ENCODE measurements at regions not wholly inside any gene's neighbourhood (a gene's known extent, or its start where the extent isn't known, plus 50 kb on each side); places are given as distances from the start of the nearest gene placed in this dataset.

- intact Hi-C loops (cut with DNase I) = loop anchor here in 1 of 2 donors (1.0 to 10.0 kb wide), 3 partner anchors 85 to 431 kb away; no protein-coding TSS in a partner anchor
- Histone ChIP-seq H3K9me3 (ENCODE audit: control insufficient read depth, low read length) (no peaks in the 10 kb centered on the region), H3K4me3 (ENCODE audit: low read length in 2 of 2) (no peak overlapping the region), H3K27me3 (ENCODE audit: control insufficient read depth in 1 of 2, insufficient read depth in 2 of 2, low read length in 1 of 2) (no peaks in the 10 kb centered on the region), H3K4me1 (ENCODE audit: control insufficient read depth in 1 of 2, insufficient read depth in 2 of 2, low read length in 2 of 2) (no peaks in the 10 kb centered on the region), H3K27ac (ENCODE audit: low read depth in 1 of 2, low read length in 2 of 2) (no peak overlapping the region), H3K36me3 (ENCODE audit: control insufficient read depth in 1 of 2, insufficient read depth in 2 of 2, low read length in 1 of 2) (no peaks in the 10 kb centered on the region)
- peak; percentile 94 for ATAC-seq (ENCODE audit: low FRiP score)
- peak; percentile 97 to 99 for DNase-seq
- WGBS, 2 donors = 11 to 14% methylated on average over 26 of the region's 26 CpGs
These were observed 53.8 kb upstream of the SYT13 start for GRCh38 chr11:45339729-45340519.

- Histone ChIP-seq H3K27ac (ENCODE audit: low read depth in 1 of 2, low read length in 2 of 2) (no peak overlapping the region), H3K27me3 (ENCODE audit: control insufficient read depth in 1 of 2, insufficient read depth in 2 of 2, low read length in 1 of 2) (no peaks in the 10 kb centered on the region), H3K4me1 (ENCODE audit: control insufficient read depth in 1 of 2, insufficient read depth in 2 of 2, low read length in 2 of 2) (no peaks in the 10 kb centered on the region), H3K9me3 (ENCODE audit: control insufficient read depth, low read length) (no peaks in the 10 kb centered on the region), H3K4me3 (ENCODE audit: low read length in 2 of 2) (no peak overlapping the region), H3K36me3 (ENCODE audit: control insufficient read depth in 1 of 2, insufficient read depth in 2 of 2, low read length in 1 of 2) (no peaks in the 10 kb centered on the region)
- ATAC-seq (ENCODE audit: low FRiP score) (no peak), DNase-seq (no peak)
- intact Hi-C loops (cut with DNase I) = loop anchor here in 1 of 2 donors (10.0 kb wide), 2 partner anchors 83 to 403 kb away; no protein-coding TSS in a partner anchor
- 95 to 96% methylated on average over 10 of the region's 10 CpGs for WGBS, 2 donors
These were observed 51.6 kb upstream of the SYT13 start for GRCh38 chr11:45337583-45338360.

GRCh38 chr11:45336136-45336535, 50.0 kb upstream of the SYT13 start:
- intact Hi-C loops (cut with DNase I) = loop anchor here in 1 of 2 donors (10.0 kb wide), 2 partner anchors 81 to 401 kb away; no protein-coding TSS in a partner anchor
- ATAC-seq (ENCODE audit: low FRiP score) (no peak), DNase-seq (no peak)

More at GRCh38 chr11:45336136-45336535, 50.0 kb upstream of the SYT13 start:
- Histone ChIP-seq H3K4me1 (ENCODE audit: control insufficient read depth in 1 of 2, insufficient read depth in 2 of 2, low read length in 2 of 2) (no peaks in the 10 kb centered on the region), H3K27ac (ENCODE audit: low read depth in 1 of 2, low read length in 2 of 2) (no peak overlapping the region), H3K9me3 (ENCODE audit: control insufficient read depth, low read length) (no peaks in the 10 kb centered on the region), H3K4me3 (ENCODE audit: low read length in 2 of 2) (no peak overlapping the region), H3K36me3 (ENCODE audit: control insufficient read depth in 1 of 2, insufficient read depth in 2 of 2, low read length in 1 of 2) (no peaks in the 10 kb centered on the region), H3K27me3 (ENCODE audit: control insufficient read depth in 1 of 2, insufficient read depth in 2 of 2, low read length in 1 of 2) (no peaks in the 10 kb centered on the region)
- 95% methylated on average over 4 of the region's 4 CpGs for WGBS, 2 donors

All from aorta (tissue), 5 donors.